ENCODE measurements at regions not wholly inside any gene's neighbourhood (a gene's known extent, or its start where the extent isn't known, plus 50 kb on each side); places are given as distances from the start of the nearest gene placed in this dataset.

DNA sequence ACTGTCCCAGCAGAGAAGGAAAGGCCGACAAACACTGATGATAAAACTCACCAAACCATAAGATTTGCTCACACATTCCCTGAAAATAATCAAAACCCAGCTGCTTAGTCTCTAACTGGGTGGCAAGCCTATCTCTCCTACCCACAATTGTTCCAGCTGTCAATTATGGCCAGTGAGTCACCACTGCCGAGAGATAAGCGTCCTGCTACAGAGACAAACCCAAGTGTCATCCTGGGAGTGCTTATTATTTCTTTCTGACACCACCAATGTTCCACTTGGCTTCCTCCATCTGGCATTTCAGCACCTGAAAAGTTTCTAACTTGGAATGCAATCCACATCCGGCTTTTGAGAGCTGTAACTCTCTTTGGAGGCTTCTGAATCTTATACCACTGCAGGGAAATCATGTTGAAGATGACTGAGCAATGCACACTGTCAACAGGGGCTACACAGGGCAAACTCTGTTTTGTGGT is 51.5 kb upstream of the VAV3 start:
- TF ChIP-seq, protein P1, sequence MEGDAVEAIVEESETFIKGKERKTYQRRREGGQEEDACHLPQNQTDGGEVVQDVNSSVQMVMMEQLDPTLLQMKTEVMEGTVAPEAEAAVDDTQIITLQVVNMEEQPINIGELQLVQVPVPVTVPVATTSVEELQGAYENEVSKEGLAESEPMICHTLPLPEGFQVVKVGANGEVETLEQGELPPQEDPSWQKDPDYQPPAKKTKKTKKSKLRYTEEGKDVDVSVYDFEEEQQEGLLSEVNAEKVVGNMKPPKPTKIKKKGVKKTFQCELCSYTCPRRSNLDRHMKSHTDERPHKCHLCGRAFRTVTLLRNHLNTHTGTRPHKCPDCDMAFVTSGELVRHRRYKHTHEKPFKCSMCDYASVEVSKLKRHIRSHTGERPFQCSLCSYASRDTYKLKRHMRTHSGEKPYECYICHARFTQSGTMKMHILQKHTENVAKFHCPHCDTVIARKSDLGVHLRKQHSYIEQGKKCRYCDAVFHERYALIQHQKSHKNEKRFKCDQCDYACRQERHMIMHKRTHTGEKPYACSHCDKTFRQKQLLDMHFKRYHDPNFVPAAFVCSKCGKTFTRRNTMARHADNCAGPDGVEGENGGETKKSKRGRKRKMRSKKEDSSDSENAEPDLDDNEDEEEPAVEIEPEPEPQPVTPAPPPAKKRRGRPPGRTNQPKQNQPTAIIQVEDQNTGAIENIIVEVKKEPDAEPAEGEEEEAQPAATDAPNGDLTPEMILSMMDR (IDR thresholded peaks at IDR 0.05 in 4 of 5, conservative IDR thresholded peaks at IDR 0.05 in 1 of 5), result no peak
- no peak for TF ChIP-seq POLR2A (IDR thresholded peaks at IDR 0.05)
